Natural killer cell treated with Interleukin-12 subunit alpha and Interleukin-12 subunit beta and Interleukin-15 and Interleukin-18, amount 100 ng/mL, for 72 hours (primary cell): ENCODE measurements at regions not wholly inside any gene's neighbourhood (a gene's known extent, or its start where the extent isn't known, plus 50 kb on each side); places are given as distances from the start of the nearest gene placed in this dataset.

Source experiments
- ATAC-seq, 2 donors: fragments of 150-1000 bp; cut with Tn5 transposase in 1 of 2; sonication (Bioruptor Pico), chemical (Tn5 transposase) in 1 of 2; 2 replicates each; pipeline ENCODE4 v1.10.0; 2021
- DNase-seq: peaks from one replicate; pipeline ENCODE4 v3.0.0; 2022; ENCODE audit warnings: low spot score
- H3K27ac Mint-ChIP-seq, 2 donors: 1 replicate in 1 of 2; 2 replicates in 1 of 2; pipeline ENCODE4 v1.8.0; 2022; ENCODE audit warnings: mixed read lengths in 2 of 2, mild to moderate bottlenecking in 1 of 2, moderate library complexity in 1 of 2
- H3K27me3 Mint-ChIP-seq, 2 donors: 1 replicate in 1 of 2; 2 replicates in 1 of 2; pipeline ENCODE4 v1.8.0; 2022; ENCODE audit warnings: mixed read lengths in 2 of 2
- H3K36me3 Mint-ChIP-seq: one replicate; pipeline ENCODE4 v1.8.0; 2022; ENCODE audit warnings: mixed read lengths
- H3K4me1 Mint-ChIP-seq, 2 donors: 1 replicate in 1 of 2; 2 replicates in 1 of 2; pipeline ENCODE4 v1.8.0; 2022; ENCODE audit warnings: low read depth in 2 of 2, mixed read lengths in 2 of 2, mild to moderate bottlenecking in 1 of 2
- H3K4me3 Mint-ChIP-seq: one replicate; pipeline ENCODE4 v1.8.0; 2022; ENCODE audit warnings: mixed read lengths
- H3K9me3 Mint-ChIP-seq: 2 replicates; pipeline ENCODE4 v1.8.0; 2022; ENCODE audit warnings: mixed read lengths

- Mint-ChIP-seq H3K27me3 (no peaks in the 10 kb centered on the region), H3K9me3 (peaks cover 16% of the 10 kb centered on the region), H3K4me1 (no peaks in the 10 kb centered on the region), H3K27ac (no peak overlapping the region), H3K36me3 (peaks cover 5% of the 10 kb centered on the region), H3K4me3 (no peak overlapping the region)
- ATAC-seq (no peak), DNase-seq (no peak)
Measured at GRCh38 chr2:22753476-22753875, 631.5 kb upstream of the KLHL29 start.

- Mint-ChIP-seq H3K36me3 (peaks cover 5% of the 10 kb centered on the region), H3K27me3 (no peaks in the 10 kb centered on the region), H3K4me1 (no peaks in the 10 kb centered on the region), H3K9me3 (peaks cover 23% of the 10 kb centered on the region), H3K27ac (no peak overlapping the region), H3K4me3 (no peak overlapping the region)
- ATAC-seq (no peak), DNase-seq (no peak)
Measured at GRCh38 chr2:22756276-22757043, 628.5 kb upstream of the KLHL29 start.

- H3K4me3 Mint-ChIP-seq = no peak overlapping the region
- no peaks in the 10 kb centered on the region for H3K4me1 Mint-ChIP-seq
- peaks cover 19% of the 10 kb centered on the region for H3K9me3 Mint-ChIP-seq
- peaks cover 4% of the 10 kb centered on the region for H3K36me3 Mint-ChIP-seq
- no peaks in the 10 kb centered on the region for H3K27me3 Mint-ChIP-seq
- DNase-seq (no peak), ATAC-seq (no peak)
- H3K27ac Mint-ChIP-seq = no peak overlapping the region
Measured at GRCh38 chr2:22769497-22769896, 615.5 kb upstream of the KLHL29 start.

- no peak for ATAC-seq
- no peaks in the 10 kb centered on the region for H3K27me3 Mint-ChIP-seq
- H3K4me1 Mint-ChIP-seq = no peaks in the 10 kb centered on the region
- no peaks in the 10 kb centered on the region for H3K9me3 Mint-ChIP-seq
- H3K4me3 Mint-ChIP-seq = no peak overlapping the region
- no peaks in the 10 kb centered on the region for H3K36me3 Mint-ChIP-seq
- no peak for DNase-seq
- no peak overlapping the region for H3K27ac Mint-ChIP-seq
Measured at GRCh38 chr2:22784566-22784965, 600.4 kb upstream of the KLHL29 start.

- Mint-ChIP-seq H3K9me3 (peaks cover 10% of the 10 kb centered on the region), H3K4me1 (no peaks in the 10 kb centered on the region), H3K4me3 (no peak overlapping the region), H3K36me3 (no peaks in the 10 kb centered on the region), H3K27me3 (no peaks in the 10 kb centered on the region), H3K27ac (no peak overlapping the region)
- DNase-seq (no peak), ATAC-seq (no peak)
Measured at GRCh38 chr2:22786817-22787216, 598.2 kb upstream of the KLHL29 start.

- no peaks in the 10 kb centered on the region for H3K27me3 Mint-ChIP-seq
- peaks cover 10% of the 10 kb centered on the region for H3K9me3 Mint-ChIP-seq
- H3K27ac Mint-ChIP-seq = no peak overlapping the region
Measured at GRCh38 chr2:22787745-22788144, 597.2 kb upstream of the KLHL29 start.

GRCh38 chr2:22788749-22789327 lies 596.1 kb upstream of the KLHL29 start:
- H3K27me3 Mint-ChIP-seq = no peaks in the 10 kb centered on the region
- DNase-seq = no peak
- H3K4me3 Mint-ChIP-seq = no peak overlapping the region
- H3K9me3 Mint-ChIP-seq = peaks cover 10% of the 10 kb centered on the region
- ATAC-seq = no peak
- no peak overlapping the region for H3K27ac Mint-ChIP-seq
- H3K36me3 Mint-ChIP-seq = no peaks in the 10 kb centered on the region
- no peaks in the 10 kb centered on the region for H3K4me1 Mint-ChIP-seq

More at GRCh38 chr2:22787745-22788144, 597.2 kb upstream of the KLHL29 start:
- no peak for ATAC-seq
- Mint-ChIP-seq H3K4me1 (no peaks in the 10 kb centered on the region), H3K4me3 (no peak overlapping the region), H3K36me3 (no peaks in the 10 kb centered on the region)
- DNase-seq = no peak

- Mint-ChIP-seq H3K27me3 (no peaks in the 10 kb centered on the region), H3K4me1 (no peaks in the 10 kb centered on the region), H3K9me3 (peaks cover 11% of the 10 kb centered on the region), H3K4me3 (no peak overlapping the region), H3K27ac (no peak overlapping the region), H3K36me3 (no peaks in the 10 kb centered on the region)
- no peak for ATAC-seq
- DNase-seq = no peak
Measured at GRCh38 chr2:22795287-22795866, 589.6 kb upstream of the KLHL29 start.

- no peaks in the 10 kb centered on the region for H3K27me3 Mint-ChIP-seq
- H3K4me3 Mint-ChIP-seq = no peak overlapping the region
- no peak for DNase-seq
- H3K27ac Mint-ChIP-seq = no peak overlapping the region
- peaks cover 7% of the 10 kb centered on the region for H3K9me3 Mint-ChIP-seq
- H3K36me3 Mint-ChIP-seq = no peaks in the 10 kb centered on the region
- no peaks in the 10 kb centered on the region for H3K4me1 Mint-ChIP-seq
- no peak for ATAC-seq
Measured at GRCh38 chr2:22798386-22798785, 586.6 kb upstream of the KLHL29 start.

- peaks cover 10% of the 10 kb centered on the region for H3K9me3 Mint-ChIP-seq
- no peak for DNase-seq
- no peak overlapping the region for H3K4me3 Mint-ChIP-seq
- no peaks in the 10 kb centered on the region for H3K36me3 Mint-ChIP-seq
- no peak for ATAC-seq
- no peak overlapping the region for H3K27ac Mint-ChIP-seq
- H3K4me1 Mint-ChIP-seq = no peaks in the 10 kb centered on the region
- H3K27me3 Mint-ChIP-seq = no peaks in the 10 kb centered on the region
Measured at GRCh38 chr2:22800412-22800811, 584.6 kb upstream of the KLHL29 start.

- Mint-ChIP-seq H3K4me1 (no peaks in the 10 kb centered on the region), H3K27me3 (no peaks in the 10 kb centered on the region), H3K36me3 (no peaks in the 10 kb centered on the region), H3K9me3 (peaks cover 11% of the 10 kb centered on the region), H3K4me3 (no peak overlapping the region), H3K27ac (no peak overlapping the region)
- ATAC-seq = no peak
- DNase-seq = no peak
Measured at GRCh38 chr2:22801071-22801470, 583.9 kb upstream of the KLHL29 start.

- H3K4me1 Mint-ChIP-seq = no peaks in the 10 kb centered on the region
- ATAC-seq (no peak), DNase-seq (no peak)
- no peak overlapping the region for H3K27ac Mint-ChIP-seq
- H3K4me3 Mint-ChIP-seq = no peak overlapping the region
- peaks cover 17% of the 10 kb centered on the region for H3K9me3 Mint-ChIP-seq
- H3K36me3 Mint-ChIP-seq = peaks cover 6% of the 10 kb centered on the region
- H3K27me3 Mint-ChIP-seq = no peaks in the 10 kb centered on the region
Measured at GRCh38 chr2:22801970-22802369, 583.0 kb upstream of the KLHL29 start.

- ATAC-seq = no peak
Measured at GRCh38 chr2:22807872-22808271, 577.1 kb upstream of the KLHL29 start.

GRCh38 chr2:22810602-22811001 lies 574.4 kb upstream of the KLHL29 start:
- ATAC-seq = no peak
- Mint-ChIP-seq H3K4me1 (no peaks in the 10 kb centered on the region), H3K27me3 (no peaks in the 10 kb centered on the region), H3K36me3 (peaks cover 6% of the 10 kb centered on the region), H3K9me3 (peaks cover 16% of the 10 kb centered on the region), H3K27ac (no peak overlapping the region), H3K4me3 (no peak overlapping the region)
- DNase-seq = no peak

More at GRCh38 chr2:22807872-22808271, 577.1 kb upstream of the KLHL29 start:
- Mint-ChIP-seq H3K27me3 (no peaks in the 10 kb centered on the region), H3K4me1 (no peaks in the 10 kb centered on the region), H3K27ac (no peak overlapping the region), H3K9me3 (peaks cover 18% of the 10 kb centered on the region), H3K36me3 (peaks cover 6% of the 10 kb centered on the region), H3K4me3 (no peak overlapping the region)
- no peak for DNase-seq
